ENCODE measurements at regions not wholly inside any gene's neighbourhood (a gene's known extent, or its start where the extent isn't known, plus 50 kb on each side); places are given as distances from the start of the nearest gene placed in this dataset.

DNA sequence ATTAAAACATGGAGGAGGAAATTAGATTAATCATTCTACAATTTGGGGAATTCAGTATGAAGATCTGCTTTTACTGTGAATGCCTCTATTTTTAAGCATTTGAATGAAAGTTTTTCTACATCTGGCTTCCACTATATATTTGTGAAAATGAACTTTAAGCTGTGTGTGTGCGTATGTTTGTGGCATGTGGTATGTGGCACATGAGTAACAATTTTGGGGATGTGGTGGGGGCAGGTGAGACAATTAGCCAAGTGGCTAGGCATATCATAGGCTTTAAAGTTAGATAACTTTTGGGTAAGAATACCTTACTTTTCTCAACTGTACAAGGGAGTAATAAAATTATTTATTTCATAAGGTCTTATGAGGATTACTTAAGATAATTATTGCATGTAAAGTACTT lies 81.5 kb downstream of the ZNF22 start:
- TF ChIP-seq CTCF (optimal IDR thresholded peaks at IDR 0.05 in 1 of 3, IDR thresholded peaks at IDR 0.05 in 1 of 3, conservative IDR thresholded peaks at IDR 0.05 in 1 of 3; ENCODE audit: extremely low read depth in 1 of 3, insufficient read depth in 2 of 3, low read length in 3 of 3): no peak
- TF ChIP-seq EZH2 (IDR thresholded peaks at IDR 0.05; ENCODE audit: low read length): no peak

Data from keratinocyte (primary cell).